Astrocyte of the spinal cord (primary cell): ENCODE measurements at regions not wholly inside any gene's neighbourhood (a gene's known extent, or its start where the extent isn't known, plus 50 kb on each side); places are given as distances from the start of the nearest gene placed in this dataset.
"Not testable (repeated sequence)": the region's sequence is repeated elsewhere in the genome, so short reads cannot be mapped to it uniquely, and the experiment has no call there.

ENCODE experiments used
- DNase-seq: peaks from one replicate; pipeline ENCODE4 v3.0.0; 2011; ENCODE audit warnings: low read depth, low spot score
- H3K4me3 ChIP-seq: 2 replicates; pipeline ENCODE4 v1.5.1; 2011; ENCODE audit warnings: low read depth, mild to moderate bottlenecking, low read length, moderate library complexity
- in situ Hi-C: cut with HindIII; loops from 2 replicates; pipeline ENCODE4 v1.10.0; 2017; ENCODE audit warnings: low sequenced_read_pairs
- TF ChIP-seq, protein P1 (sequence below): IDR thresholded peaks from 2 replicates; pipeline ENCODE4 v1.5.1; 2012; ENCODE audit warnings: low read depth, mild to moderate bottlenecking, low read length, inconsistent platforms

DNA sequence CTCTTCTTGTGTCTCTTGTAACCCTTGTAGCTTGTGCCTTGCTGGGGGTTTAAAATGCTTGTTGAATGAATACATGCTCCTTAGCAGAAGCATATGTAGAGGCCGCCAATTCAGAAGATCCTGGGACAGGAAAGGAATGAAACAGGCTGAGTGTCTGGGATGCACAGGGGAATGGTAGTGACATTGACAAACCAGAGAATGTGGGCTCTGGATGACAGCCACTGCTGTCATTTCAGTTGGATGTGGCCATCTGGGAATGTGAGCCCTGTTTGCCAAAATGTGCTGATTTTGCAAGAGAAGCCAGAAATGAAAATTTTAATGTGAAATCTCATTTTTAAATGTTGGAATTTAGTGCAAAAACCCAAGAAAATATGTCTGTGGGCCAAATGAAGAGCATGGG, 136.8 kb downstream of the DACT1 start:
- TF ChIP-seq, protein P1, sequence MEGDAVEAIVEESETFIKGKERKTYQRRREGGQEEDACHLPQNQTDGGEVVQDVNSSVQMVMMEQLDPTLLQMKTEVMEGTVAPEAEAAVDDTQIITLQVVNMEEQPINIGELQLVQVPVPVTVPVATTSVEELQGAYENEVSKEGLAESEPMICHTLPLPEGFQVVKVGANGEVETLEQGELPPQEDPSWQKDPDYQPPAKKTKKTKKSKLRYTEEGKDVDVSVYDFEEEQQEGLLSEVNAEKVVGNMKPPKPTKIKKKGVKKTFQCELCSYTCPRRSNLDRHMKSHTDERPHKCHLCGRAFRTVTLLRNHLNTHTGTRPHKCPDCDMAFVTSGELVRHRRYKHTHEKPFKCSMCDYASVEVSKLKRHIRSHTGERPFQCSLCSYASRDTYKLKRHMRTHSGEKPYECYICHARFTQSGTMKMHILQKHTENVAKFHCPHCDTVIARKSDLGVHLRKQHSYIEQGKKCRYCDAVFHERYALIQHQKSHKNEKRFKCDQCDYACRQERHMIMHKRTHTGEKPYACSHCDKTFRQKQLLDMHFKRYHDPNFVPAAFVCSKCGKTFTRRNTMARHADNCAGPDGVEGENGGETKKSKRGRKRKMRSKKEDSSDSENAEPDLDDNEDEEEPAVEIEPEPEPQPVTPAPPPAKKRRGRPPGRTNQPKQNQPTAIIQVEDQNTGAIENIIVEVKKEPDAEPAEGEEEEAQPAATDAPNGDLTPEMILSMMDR, result no peak
- in situ Hi-C loops, result no loop called here
- H3K4me3 ChIP-seq, result no peak overlapping the region
- no peak for DNase-seq

DNA sequence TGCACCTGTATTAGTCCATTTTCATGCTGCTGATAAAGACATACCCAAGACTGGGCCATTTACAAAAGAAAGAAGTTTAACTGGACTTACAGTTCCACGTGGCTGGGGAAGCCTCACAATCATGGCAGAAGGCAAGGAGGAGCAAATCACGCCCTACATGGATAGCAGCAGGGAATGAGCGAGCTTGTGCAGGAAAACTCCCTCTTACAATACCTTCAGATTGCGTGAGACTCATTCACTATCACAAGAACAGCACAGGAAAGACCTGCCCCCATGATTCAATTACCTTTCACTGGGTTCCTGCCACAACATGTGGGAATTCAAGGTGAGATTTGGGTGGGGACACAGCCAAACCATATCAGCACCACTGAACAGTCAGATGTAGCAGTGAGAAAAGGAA, 137.4 kb downstream of the DACT1 start:
- in situ Hi-C loops, result not testable (repeated sequence)

DNA sequence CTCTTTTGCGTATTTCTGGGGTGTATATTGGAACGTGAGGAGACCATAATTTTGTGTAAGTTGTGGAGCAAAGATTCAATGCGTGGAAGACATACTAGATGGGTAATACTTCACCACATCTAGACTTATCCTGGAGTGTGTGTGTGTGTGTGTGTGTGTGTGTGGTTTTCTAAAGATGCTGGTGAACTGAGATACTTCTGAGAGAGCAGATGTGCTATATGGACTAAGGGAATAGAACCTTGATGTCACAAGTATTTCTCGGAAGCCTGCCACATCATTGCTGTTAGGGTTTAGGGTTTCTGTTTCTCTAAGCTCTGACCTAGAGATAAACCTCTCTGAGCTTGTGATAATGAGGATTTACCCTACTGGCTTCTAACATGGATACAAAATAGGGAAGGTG, 138.8 kb downstream of the DACT1 start:
- no peak for DNase-seq
- H3K4me3 ChIP-seq, result no peak overlapping the region
- in situ Hi-C loops, result no loop called here
- TF ChIP-seq, protein P1, result no peak

More for the DNA sequence above, 137.4 kb downstream of the DACT1 start:
- H3K4me3 ChIP-seq, DNase-seq: not testable (repeated sequence)

DNA sequence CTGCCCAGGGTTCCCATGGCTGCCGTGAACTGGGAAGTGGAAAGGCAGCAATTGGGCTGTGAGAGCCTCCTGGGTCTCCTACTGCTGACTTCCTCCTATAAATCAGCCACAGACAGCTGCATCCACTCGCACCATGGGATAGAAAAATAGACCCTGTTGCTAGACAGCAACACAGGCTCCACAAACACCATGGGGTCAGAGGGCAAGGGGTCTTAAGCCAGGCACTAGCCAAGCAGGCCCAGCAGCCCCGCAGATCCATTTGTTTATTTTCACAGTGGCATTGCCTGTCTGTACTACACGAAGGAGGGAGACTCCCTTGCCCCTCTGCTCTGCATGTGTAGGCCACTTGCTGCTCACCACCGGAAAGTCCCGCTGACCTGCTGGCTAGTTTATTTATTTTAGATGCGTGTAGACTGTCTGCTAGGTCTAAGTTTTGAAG, 139.8 kb downstream of the DACT1 start:
- in situ Hi-C loops, result no loop called here
- TF ChIP-seq, protein P1, result no peak
- no peak overlapping the region for H3K4me3 ChIP-seq
- peak; percentile 84 for DNase-seq

DNA sequence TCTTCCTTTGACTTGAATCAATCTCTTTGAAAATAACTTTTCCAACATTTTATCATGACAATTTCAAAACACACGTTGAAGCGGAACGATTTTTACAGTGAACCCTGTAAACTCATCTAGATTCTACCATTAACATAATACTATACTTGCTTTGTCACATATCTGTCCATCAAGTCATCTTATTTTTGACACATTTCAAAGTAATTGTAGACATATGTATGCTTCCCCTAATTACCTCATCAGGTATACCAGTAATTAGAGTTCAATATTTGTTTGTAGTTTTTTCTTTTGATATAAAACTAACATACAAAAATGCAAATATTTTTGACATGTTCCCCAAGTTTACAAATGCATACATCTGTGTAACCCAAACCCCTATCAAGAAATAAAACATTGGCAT, 140.4 kb downstream of the DACT1 start:
- TF ChIP-seq, protein P1, result no peak
- in situ Hi-C loops, result no loop called here
- no peak for DNase-seq
- no peak overlapping the region for H3K4me3 ChIP-seq

DNA sequence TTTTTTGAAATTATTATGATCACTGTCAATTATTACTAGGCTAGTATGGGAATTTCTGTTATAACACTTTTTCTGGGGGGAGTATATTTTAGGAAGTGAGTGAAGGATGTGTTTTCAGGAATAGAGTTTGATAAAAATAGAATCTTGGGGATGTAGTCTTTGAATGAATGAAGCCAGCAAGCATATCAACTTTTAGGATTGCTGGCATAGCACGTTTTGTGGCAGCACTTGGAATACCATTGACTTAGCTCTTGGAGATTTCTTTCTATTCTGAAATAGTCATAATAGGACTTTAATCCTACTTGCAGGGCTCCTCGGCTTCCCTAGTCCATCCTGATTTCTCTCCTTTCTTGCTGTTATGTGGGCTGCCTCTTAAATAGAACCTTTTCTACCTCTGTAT, 141.6 kb downstream of the DACT1 start:
- H3K4me3 ChIP-seq, result no peak overlapping the region
- DNase-seq, result no peak
- in situ Hi-C loops, result no loop called here
- TF ChIP-seq, protein P1, result no peak

DNA sequence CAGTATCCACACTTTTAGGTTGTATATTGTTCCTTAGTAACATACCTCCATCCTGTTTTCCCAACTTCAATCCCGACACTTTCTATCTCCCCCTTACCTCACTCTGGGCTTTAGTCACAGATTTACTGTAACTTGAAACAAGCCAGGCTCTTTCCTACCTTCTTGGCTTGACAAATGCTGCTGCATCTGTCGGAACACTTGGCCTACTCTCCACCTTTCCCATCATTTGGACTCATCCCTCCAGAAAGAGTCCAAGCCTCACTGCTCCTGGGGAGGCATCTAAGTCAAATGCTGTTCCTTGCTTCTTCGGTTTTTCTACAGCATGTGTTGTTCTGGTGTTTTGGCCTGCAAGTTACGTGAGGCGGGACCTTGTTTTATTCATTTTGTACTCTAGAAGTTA, 142.4 kb downstream of the DACT1 start:
- no peak overlapping the region for H3K4me3 ChIP-seq
- TF ChIP-seq, protein P1, result no peak
- in situ Hi-C loops, result no loop called here
- no peak for DNase-seq
